Tibial artery (tissue), 4 donors: ENCODE measurements at regions not wholly inside any gene's neighbourhood (a gene's known extent, or its start where the extent isn't known, plus 50 kb on each side); places are given as distances from the start of the nearest gene placed in this dataset.

Experiments
- DNase-seq, 2 donors: peaks; one replicate each; pipeline ENCODE4 v3.0.0-alpha.2; 2019
- H3K27ac ChIP-seq, 2 donors: fragments of 200-600 bp; sonication (generic) in 1 of 2; 1 replicate in 1 of 2; 2 replicates in 1 of 2; pipeline ENCODE4 v1.5.1; 2018 to 2019; ENCODE audit warnings: mild to moderate bottlenecking in 1 of 2
- H3K27me3 ChIP-seq, 2 donors: fragments of 200-600 bp; sonication (generic) in 1 of 2; one replicate each; pipeline versions ENCODE4 v1.5.1 to v1.6.0; 2016 to 2019
- H3K36me3 ChIP-seq, 3 donors: fragments of 200-600 bp; sonication (generic) in 2 of 3; one replicate each; pipeline ENCODE4 v1.5.1; 2016 to 2019; ENCODE audit warnings: mild to moderate bottlenecking in 2 of 3
- H3K4me1 ChIP-seq, 4 donors: fragments of 200-600 bp; sonication (generic) in 2 of 4; 1 replicate in 3 of 4; 2 replicates in 1 of 4; pipeline ENCODE4 v1.5.1; 2016 to 2019
- H3K4me3 ChIP-seq, 2 donors: fragments of 200-600 bp; sonication (generic) in 1 of 2; 1 replicate in 1 of 2; 2 replicates in 1 of 2; pipeline ENCODE4 v1.5.1; 2018 to 2019; ENCODE audit warnings: mild to moderate bottlenecking in 2 of 2
- H3K9me3 ChIP-seq, 3 donors: fragments of 200-600 bp; sonication (generic) in 1 of 3; one replicate each; pipeline ENCODE4 v1.5.1; 2016 to 2019
- intact Hi-C: fragments of 100-400 bp; cut with DNase I; formaldehyde crosslinking; loops from one replicate; pipeline ENCODE4 v1.15.0; 2023; ENCODE audit warnings: low total_unique reads
- TF ChIP-seq, protein P1 (sequence below), 2 experiments: fragments of 200-600 bp in 1 of 2; fragments of 450-650 bp in 1 of 2; IDR thresholded peaks; one replicate each; pipeline ENCODE4 v1.5.1; 2017 to 2019; ENCODE audit warnings: antibody characterized with exemption in 2 of 2, mild to moderate bottlenecking in 1 of 2, moderate library complexity in 1 of 2

DNA sequence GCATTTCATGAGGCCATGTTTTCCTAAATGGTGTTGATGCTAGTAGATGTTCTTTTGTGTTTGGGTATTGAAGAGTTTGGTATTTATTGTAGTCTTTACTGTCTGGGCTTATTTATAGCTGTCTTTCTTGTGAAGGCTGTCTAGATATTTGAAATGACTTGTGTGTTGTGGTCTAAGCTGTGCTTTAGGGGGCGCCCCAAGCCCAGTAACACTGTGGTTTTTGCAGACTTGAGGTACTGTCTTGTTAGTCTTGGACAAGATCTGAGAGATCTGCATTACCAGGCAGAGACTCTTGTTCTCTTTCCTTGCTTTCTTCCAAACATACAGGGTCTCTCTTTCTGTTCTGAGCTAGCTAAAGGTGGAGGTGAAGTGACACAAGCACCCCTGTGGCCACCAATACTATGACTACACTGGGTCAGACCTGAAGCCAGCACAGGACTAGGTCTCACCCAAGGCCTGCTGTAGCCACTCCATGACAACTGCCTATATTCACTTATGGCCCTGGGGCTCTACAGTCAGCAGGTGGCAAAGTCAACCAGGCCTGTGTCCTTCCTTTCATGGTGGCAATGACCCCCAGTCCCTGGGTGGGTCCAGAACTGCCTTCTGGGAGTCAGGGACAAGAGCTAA lies 152.1 kb upstream of the TBC1D5 start:
- TF ChIP-seq, protein P1, sequence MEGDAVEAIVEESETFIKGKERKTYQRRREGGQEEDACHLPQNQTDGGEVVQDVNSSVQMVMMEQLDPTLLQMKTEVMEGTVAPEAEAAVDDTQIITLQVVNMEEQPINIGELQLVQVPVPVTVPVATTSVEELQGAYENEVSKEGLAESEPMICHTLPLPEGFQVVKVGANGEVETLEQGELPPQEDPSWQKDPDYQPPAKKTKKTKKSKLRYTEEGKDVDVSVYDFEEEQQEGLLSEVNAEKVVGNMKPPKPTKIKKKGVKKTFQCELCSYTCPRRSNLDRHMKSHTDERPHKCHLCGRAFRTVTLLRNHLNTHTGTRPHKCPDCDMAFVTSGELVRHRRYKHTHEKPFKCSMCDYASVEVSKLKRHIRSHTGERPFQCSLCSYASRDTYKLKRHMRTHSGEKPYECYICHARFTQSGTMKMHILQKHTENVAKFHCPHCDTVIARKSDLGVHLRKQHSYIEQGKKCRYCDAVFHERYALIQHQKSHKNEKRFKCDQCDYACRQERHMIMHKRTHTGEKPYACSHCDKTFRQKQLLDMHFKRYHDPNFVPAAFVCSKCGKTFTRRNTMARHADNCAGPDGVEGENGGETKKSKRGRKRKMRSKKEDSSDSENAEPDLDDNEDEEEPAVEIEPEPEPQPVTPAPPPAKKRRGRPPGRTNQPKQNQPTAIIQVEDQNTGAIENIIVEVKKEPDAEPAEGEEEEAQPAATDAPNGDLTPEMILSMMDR (IDR thresholded peaks at IDR 0.05), result no peak
- intact Hi-C loops, result no loop called here
- Histone ChIP-seq H3K4me3 (no peak overlapping the region), H3K27ac (no peak overlapping the region), H3K9me3 (no peaks in the 10 kb centered on the region), H3K27me3 (no peaks in the 10 kb centered on the region), H3K4me1 (no peaks in the 10 kb centered on the region), H3K36me3 (no peaks in the 10 kb centered on the region)
- DNase-seq, result no peak

DNA sequence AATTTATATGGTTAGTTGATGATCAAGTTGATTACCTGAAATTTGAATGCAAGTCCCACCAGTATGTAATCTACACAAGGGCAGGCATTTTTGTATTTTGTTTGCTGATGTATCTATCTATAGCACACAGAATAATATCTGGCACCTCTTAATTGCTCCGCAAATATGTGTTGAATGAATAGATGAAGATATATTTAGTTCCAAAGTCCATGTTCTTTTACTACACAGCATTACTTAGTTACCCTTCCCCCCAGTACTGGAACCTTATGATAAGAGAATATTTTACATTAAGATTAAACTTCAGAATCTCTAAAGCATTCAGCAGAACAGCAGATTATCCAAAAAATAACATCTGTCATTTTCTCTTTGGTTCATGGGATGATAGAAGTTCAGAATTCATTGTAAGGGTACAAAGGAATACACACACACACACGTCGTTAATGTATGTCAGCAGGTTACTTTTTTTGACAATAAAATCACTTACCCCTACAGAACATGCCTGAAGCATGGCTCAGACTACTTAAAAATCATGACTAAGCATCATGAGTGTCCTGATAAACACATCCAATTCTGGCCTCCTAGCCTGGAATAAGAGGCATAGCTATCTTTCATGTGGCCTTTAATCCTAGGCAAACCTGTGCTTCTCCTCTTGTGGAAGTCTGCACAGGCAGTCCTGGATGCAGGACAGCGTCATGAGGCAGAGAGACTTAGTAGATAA lies 148.9 kb upstream of the TBC1D5 start:
- DNase-seq, result no peak
- TF ChIP-seq, protein P1 (IDR thresholded peaks at IDR 0.05), result no peak
- intact Hi-C loops, result no loop called here

DNA sequence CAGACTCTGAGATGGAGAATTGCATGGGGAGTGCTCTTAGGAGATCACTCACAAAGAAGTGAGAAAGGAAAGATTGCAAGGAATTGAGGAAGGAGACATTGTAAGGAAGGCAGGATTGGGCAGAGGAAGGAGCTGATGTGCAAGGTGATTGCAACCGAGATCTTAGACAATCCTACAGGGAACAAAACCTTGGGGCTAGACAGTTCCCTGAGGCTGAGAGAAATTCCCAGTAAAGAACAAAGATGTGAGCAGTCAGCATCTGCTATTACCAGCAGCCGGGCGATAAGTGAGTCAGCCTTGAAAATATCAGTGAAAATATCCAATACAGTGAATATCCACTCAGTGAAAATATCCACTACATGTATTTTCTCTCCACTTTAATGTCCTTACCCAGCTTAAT lies 143.6 kb upstream of the TBC1D5 start:
- H3K9me3 ChIP-seq, result no peaks in the 10 kb centered on the region
- no peaks in the 10 kb centered on the region for H3K27me3 ChIP-seq
- TF ChIP-seq, protein P1 (IDR thresholded peaks at IDR 0.05), result no peak
- no peak for DNase-seq
- H3K4me1 ChIP-seq, result no peaks in the 10 kb centered on the region
- intact Hi-C loops, result no loop called here
- no peaks in the 10 kb centered on the region for H3K36me3 ChIP-seq
- no peak overlapping the region for H3K4me3 ChIP-seq
- H3K27ac ChIP-seq, result no peak overlapping the region

More for the DNA sequence above, 148.9 kb upstream of the TBC1D5 start:
- H3K27ac ChIP-seq, result no peak overlapping the region
- H3K4me1 ChIP-seq, result no peaks in the 10 kb centered on the region
- H3K4me3 ChIP-seq, result no peak overlapping the region
- no peaks in the 10 kb centered on the region for H3K27me3 ChIP-seq
- no peaks in the 10 kb centered on the region for H3K9me3 ChIP-seq
- H3K36me3 ChIP-seq, result no peaks in the 10 kb centered on the region

DNA sequence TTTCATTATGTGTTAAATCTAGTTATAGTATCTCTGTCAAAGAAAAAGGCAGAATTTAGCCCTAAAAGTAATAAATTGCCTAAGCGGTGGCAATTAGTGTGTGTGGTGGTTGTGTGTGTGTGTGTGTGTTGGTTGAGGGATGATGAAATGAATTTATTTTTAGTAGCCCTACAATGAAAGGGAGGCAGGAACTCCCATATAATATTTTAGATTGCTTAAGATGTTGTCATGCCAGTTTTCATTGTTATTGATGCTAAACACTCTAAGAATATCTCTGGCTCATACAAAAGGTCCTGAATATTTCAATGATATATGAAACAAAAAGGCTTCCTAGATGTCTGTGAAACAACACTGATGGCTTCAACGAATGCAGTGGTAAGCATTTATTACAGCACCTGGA lies 140.6 kb upstream of the TBC1D5 start:
- no peak for DNase-seq

DNA sequence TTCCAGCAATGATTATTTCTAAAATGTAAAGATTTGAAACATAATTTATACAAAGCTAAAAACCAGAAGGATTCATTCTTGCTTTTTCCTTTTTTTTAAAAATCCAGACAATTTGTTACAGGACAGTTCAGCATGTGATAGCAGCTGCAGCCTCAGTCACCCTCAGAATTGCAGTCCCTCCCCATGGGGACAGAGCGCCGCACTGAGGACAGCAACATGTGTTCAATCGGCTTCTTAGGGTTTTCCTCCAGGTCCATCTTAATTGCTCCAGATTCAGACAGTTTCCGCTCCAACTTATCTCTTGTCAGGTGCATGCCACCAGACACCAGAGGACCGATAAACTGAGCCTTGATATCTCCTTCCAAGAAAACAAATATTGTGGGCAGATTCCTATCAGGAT lies 134.9 kb upstream of the TBC1D5 start:
- TF ChIP-seq, protein P1 (IDR thresholded peaks at IDR 0.05), result no peak
- H3K9me3 ChIP-seq, result no peaks in the 10 kb centered on the region
- no peaks in the 10 kb centered on the region for H3K4me1 ChIP-seq
- H3K36me3 ChIP-seq, result no peaks in the 10 kb centered on the region
- intact Hi-C loops, result no loop called here
- no peaks in the 10 kb centered on the region for H3K27me3 ChIP-seq
- no peak overlapping the region for H3K4me3 ChIP-seq
- no peak overlapping the region for H3K27ac ChIP-seq
- DNase-seq, result no peak

More for the DNA sequence above, 140.6 kb upstream of the TBC1D5 start:
- no peaks in the 10 kb centered on the region for H3K4me1 ChIP-seq
- H3K4me3 ChIP-seq, result no peak overlapping the region
- intact Hi-C loops, result no loop called here
- H3K9me3 ChIP-seq, result no peaks in the 10 kb centered on the region
- TF ChIP-seq, protein P1 (IDR thresholded peaks at IDR 0.05), result no peak
- H3K27ac ChIP-seq, result no peak overlapping the region
- H3K36me3 ChIP-seq, result no peaks in the 10 kb centered on the region
- no peaks in the 10 kb centered on the region for H3K27me3 ChIP-seq
